Lung (tissue), 11 donors: ENCODE measurements at regions not wholly inside any gene's neighbourhood (a gene's known extent, or its start where the extent isn't known, plus 50 kb on each side); places are given as distances from the start of the nearest gene placed in this dataset.

Experiments used
- ATAC-seq: fragments of 200-7000 bp; cut with Tn5 transposase; one replicate; pipeline ENCODE4 v1.9.1; 2020; ENCODE audit warnings: moderate number of reproducible peaks; ENCODE audit not compliant: insufficient read depth, low FRiP score
- DNase-seq, 3 donors: peaks; one replicate each; pipeline ENCODE4 v3.0.0-alpha.2; 2013 to 2017
- H3K27ac ChIP-seq, 2 donors: one replicate each; pipeline ENCODE4 v1.5.1; 2013; ENCODE audit warnings: mild to moderate bottlenecking in 2 of 2, moderate library complexity in 2 of 2, control low read depth in 1 of 2, inconsistent platforms in 1 of 2, low read depth in 1 of 2, low read length in 1 of 2
- H3K27me3 ChIP-seq, 3 donors: one replicate each; pipeline ENCODE4 v1.5.1; 2013; ENCODE audit warnings: low read length in 2 of 3; ENCODE audit not compliant: control insufficient read depth in 3 of 3, insufficient read depth in 3 of 3
- H3K36me3 ChIP-seq, 4 donors: one replicate each; pipeline ENCODE4 v1.5.1; 2013; ENCODE audit warnings: low read length in 4 of 4, mild to moderate bottlenecking in 1 of 4, moderate library complexity in 1 of 4; ENCODE audit not compliant: control insufficient read depth in 4 of 4, insufficient read depth in 4 of 4
- H3K4me1 ChIP-seq, 5 donors: one replicate each; pipeline ENCODE4 v1.5.1; 2013; ENCODE audit warnings: low read length in 5 of 5, mild to moderate bottlenecking in 2 of 5, moderate library complexity in 1 of 5; ENCODE audit not compliant: control insufficient read depth in 5 of 5, insufficient read depth in 5 of 5
- H3K4me3 ChIP-seq: one replicate; pipeline ENCODE4 v1.5.1; 2013; ENCODE audit warnings: mild to moderate bottlenecking, control low read depth, moderate library complexity
- H3K9ac ChIP-seq, 2 donors: one replicate each; pipeline ENCODE4 v1.5.1; 2013; ENCODE audit warnings: low read length in 2 of 2, control low read depth in 1 of 2; ENCODE audit not compliant: insufficient read depth in 1 of 2
- H3K9me3 ChIP-seq, 4 donors: one replicate each; pipeline ENCODE4 v1.5.1; 2013; ENCODE audit warnings: low read length in 3 of 4, mild to moderate bottlenecking in 1 of 4, moderate library complexity in 1 of 4; ENCODE audit not compliant: control insufficient read depth in 4 of 4, insufficient read depth in 3 of 4
- CTCF ChIP-seq: IDR thresholded peaks from 2 replicates; pipeline ENCODE4 v1.5.1; 2012; ENCODE audit warnings: mild to moderate bottlenecking; ENCODE audit errors: control extremely low read depth, extremely low read depth
- WGBS, 2 donors: extraction: QIAGEN DNeasy Blood & Tissue Kit; methylation state at CpG; one replicate each; pipeline ENCODE4 v1.1.7; 2013; 5-methylcytosine and 5-hydroxymethylcytosine counted together
- donor health status: control.
- donor health status: control.
- donor health status: Bipolar disorder and iron deficiency.
- donor health status: healthy.
- donor health status: DM: yes; HTN: yes; CAD: no.

- Histone ChIP-seq H3K4me3 (no peak overlapping the region), H3K36me3 (no peaks in the 10 kb centered on the region), H3K27ac (no peak overlapping the region), H3K4me1 (no peaks in the 10 kb centered on the region), H3K27me3 (no peaks in the 10 kb centered on the region), H3K9me3 (peaks cover 0 to 2% (median 0%) of the 10 kb centered on the region in 4 donors), H3K9ac (no peak overlapping the region)
- DNase-seq (no peak), ATAC-seq (no peak)
- 76 to 83% methylated on average over 16 of the region's 16 CpGs for WGBS, 2 donors
- no peak for TF ChIP-seq CTCF
These were observed 599.2 kb downstream of the SOX6 start for GRCh38 chr11:15757048-15757698.

GRCh38 chr11:15758857-15759465 lies 597.4 kb downstream of the SOX6 start:
- Histone ChIP-seq H3K4me3 (no peak overlapping the region), H3K9me3 (peaks cover 0 to 2% (median 0%) of the 10 kb centered on the region in 4 donors), H3K9ac (no peak overlapping the region), H3K4me1 (no peaks in the 10 kb centered on the region), H3K27ac (no peak overlapping the region), H3K27me3 (no peaks in the 10 kb centered on the region), H3K36me3 (no peaks in the 10 kb centered on the region)
- ATAC-seq = no peak
- TF ChIP-seq CTCF = no peak
- no peak for DNase-seq
- WGBS, 2 donors = 83 to 93% methylated on average over 10 of the region's 10 CpGs

- 89 to 90% methylated on average over 4 of the region's 4 CpGs for WGBS, 2 donors
- H3K27me3 ChIP-seq = no peaks in the 10 kb centered on the region
- peaks cover 0 to 2% (median 0%) of the 10 kb centered on the region in 5 donors for H3K4me1 ChIP-seq
- no peaks in the 10 kb centered on the region for H3K36me3 ChIP-seq
- H3K27ac ChIP-seq = no peak overlapping the region
- no peak overlapping the region for H3K4me3 ChIP-seq
- no peak for TF ChIP-seq CTCF
- DNase-seq = no peak
- no peak overlapping the region for H3K9ac ChIP-seq
- no peaks in the 10 kb centered on the region for H3K9me3 ChIP-seq
- no peak for ATAC-seq
These were observed 595.1 kb downstream of the SOX6 start for GRCh38 chr11:15761235-15761634.
